ENCODE measurements at regions not wholly inside any gene's neighbourhood (a gene's known extent, or its start where the extent isn't known, plus 50 kb on each side); places are given as distances from the start of the nearest gene placed in this dataset.
A peak's percentile ranks its signal among the peaks of the same experiment; 100 is the strongest.

GRCh38 chr18:26771524-26771923, 94.0 kb downstream of the AQP4 start:
- Mint-ChIP-seq H3K4me3 (ENCODE audit: unreplicated experiment) (no peak overlapping the region), H3K27me3 (ENCODE audit: unreplicated experiment) (no peaks in the 10 kb centered on the region), H3K4me1 (ENCODE audit: unreplicated experiment) (peaks cover 25% of the 10 kb centered on the region), H3K27ac (ENCODE audit: unreplicated experiment) (no peak overlapping the region), H3K9me3 (ENCODE audit: unreplicated experiment) (no peaks in the 10 kb centered on the region), H3K36me3 (ENCODE audit: low read depth, unreplicated experiment) (no peaks in the 10 kb centered on the region)
- DNase-seq (ENCODE audit: low spot score), result peak; percentile 28
- TF ChIP-seq CTCF (IDR thresholded peaks at IDR 0.05; ENCODE audit: unreplicated experiment), result peak; percentile 54

DNA sequence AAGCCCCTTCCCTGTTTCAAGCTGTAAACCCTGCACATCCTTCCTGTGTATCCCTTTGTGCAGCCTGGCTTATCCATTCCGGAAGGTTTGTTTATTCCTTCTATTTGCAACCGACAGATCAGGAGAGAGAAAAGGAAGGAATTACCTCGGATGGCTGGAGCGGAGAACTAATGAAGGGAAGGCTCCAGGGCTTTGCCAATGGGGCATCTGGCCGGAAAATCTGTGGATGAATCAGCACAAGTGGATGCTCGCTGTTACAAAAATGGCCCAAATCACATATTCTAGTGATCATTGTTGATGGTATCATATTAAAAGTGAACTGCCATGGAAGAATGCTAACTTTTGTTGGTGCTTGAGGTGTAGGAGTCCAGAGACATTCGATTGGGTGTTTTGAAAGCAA, 97.1 kb downstream of the AQP4 start:
- Mint-ChIP-seq H3K4me1 (ENCODE audit: unreplicated experiment) (peaks cover 28% of the 10 kb centered on the region), H3K27ac (ENCODE audit: unreplicated experiment) (no peak overlapping the region), H3K36me3 (ENCODE audit: low read depth, unreplicated experiment) (no peaks in the 10 kb centered on the region), H3K27me3 (ENCODE audit: unreplicated experiment) (no peaks in the 10 kb centered on the region), H3K9me3 (ENCODE audit: unreplicated experiment) (no peaks in the 10 kb centered on the region), H3K4me3 (ENCODE audit: unreplicated experiment) (no peak overlapping the region)
- no peak for DNase-seq (ENCODE audit: low spot score)
- TF ChIP-seq CTCF (IDR thresholded peaks at IDR 0.05; ENCODE audit: unreplicated experiment), result no peak

- no peak for DNase-seq (ENCODE audit: low spot score)
- no peak overlapping the region for H3K4me3 Mint-ChIP-seq (ENCODE audit: unreplicated experiment)
- TF ChIP-seq CTCF (IDR thresholded peaks at IDR 0.05; ENCODE audit: unreplicated experiment), result no peak
- no peaks in the 10 kb centered on the region for H3K9me3 Mint-ChIP-seq (ENCODE audit: unreplicated experiment)
- H3K27ac Mint-ChIP-seq (ENCODE audit: unreplicated experiment), result no peak overlapping the region
- peaks cover 32% of the 10 kb centered on the region for H3K4me1 Mint-ChIP-seq (ENCODE audit: unreplicated experiment)
- H3K36me3 Mint-ChIP-seq (ENCODE audit: low read depth, unreplicated experiment), result no peaks in the 10 kb centered on the region
- H3K27me3 Mint-ChIP-seq (ENCODE audit: unreplicated experiment), result no peaks in the 10 kb centered on the region
Measured at GRCh38 chr18:26765498-26765897, 100.0 kb downstream of the AQP4 start.

GRCh38 chr18:26764586-26764985, 100.9 kb downstream of the AQP4 start:
- no peaks in the 10 kb centered on the region for H3K36me3 Mint-ChIP-seq (ENCODE audit: low read depth, unreplicated experiment)
- H3K4me1 Mint-ChIP-seq (ENCODE audit: unreplicated experiment), result peaks cover 31% of the 10 kb centered on the region
- no peak for TF ChIP-seq CTCF (IDR thresholded peaks at IDR 0.05; ENCODE audit: unreplicated experiment)
- no peak overlapping the region for H3K4me3 Mint-ChIP-seq (ENCODE audit: unreplicated experiment)
- H3K9me3 Mint-ChIP-seq (ENCODE audit: unreplicated experiment), result no peaks in the 10 kb centered on the region
- DNase-seq (ENCODE audit: low spot score), result no peak
- peaks cover 1% of the 10 kb centered on the region for H3K27me3 Mint-ChIP-seq (ENCODE audit: unreplicated experiment)
- no peak overlapping the region for H3K27ac Mint-ChIP-seq (ENCODE audit: unreplicated experiment)

- peaks cover 28% of the 10 kb centered on the region for H3K4me1 Mint-ChIP-seq (ENCODE audit: unreplicated experiment)
- no peaks in the 10 kb centered on the region for H3K9me3 Mint-ChIP-seq (ENCODE audit: unreplicated experiment)
- no peak for DNase-seq (ENCODE audit: low spot score)
- H3K27me3 Mint-ChIP-seq (ENCODE audit: unreplicated experiment), result peaks cover 5% of the 10 kb centered on the region
- H3K27ac Mint-ChIP-seq (ENCODE audit: unreplicated experiment), result no peak overlapping the region
- TF ChIP-seq CTCF (IDR thresholded peaks at IDR 0.05; ENCODE audit: unreplicated experiment), result no peak
- no peaks in the 10 kb centered on the region for H3K36me3 Mint-ChIP-seq (ENCODE audit: low read depth, unreplicated experiment)
- H3K4me3 Mint-ChIP-seq (ENCODE audit: unreplicated experiment), result no peak overlapping the region
Measured at GRCh38 chr18:26764177-26764576, 101.3 kb downstream of the AQP4 start.

Measured in endothelial cell (in vitro differentiated cells).